ENCODE measurements at regions not wholly inside any gene's neighbourhood (a gene's known extent, or its start where the extent isn't known, plus 50 kb on each side); places are given as distances from the start of the nearest gene placed in this dataset.
"Not testable (repeated sequence)": the region's sequence is repeated elsewhere in the genome, so short reads cannot be mapped to it uniquely, and the experiment has no call there.

- no peak for DNase-seq (ENCODE audit: low read depth)
Measured at GRCh38 chr4:177494791-177495190, 52.6 kb upstream of the AGA start.

DNA sequence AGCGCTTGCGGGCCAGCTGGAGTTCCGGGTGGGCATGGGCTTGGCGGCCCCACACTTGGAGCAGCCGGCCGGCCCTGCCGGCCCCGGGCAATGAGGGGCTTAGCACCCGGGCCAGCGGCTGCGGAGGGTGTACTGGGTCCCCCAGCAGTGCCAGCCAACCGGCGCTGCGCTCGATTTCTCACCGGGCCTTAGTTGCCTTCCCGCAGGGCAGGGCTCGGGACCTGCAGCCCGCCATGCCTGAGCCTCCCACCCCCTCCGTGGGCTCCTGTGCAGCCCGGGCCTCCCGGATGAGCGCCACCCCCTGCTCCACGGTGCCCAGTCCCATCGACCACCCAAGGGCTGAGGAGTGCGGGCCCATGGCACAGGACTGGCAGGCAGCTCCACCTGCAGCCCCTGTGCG is 53.4 kb upstream of the AGA start:
- DNase-seq (ENCODE audit: low read depth) = not testable (repeated sequence)

DNA sequence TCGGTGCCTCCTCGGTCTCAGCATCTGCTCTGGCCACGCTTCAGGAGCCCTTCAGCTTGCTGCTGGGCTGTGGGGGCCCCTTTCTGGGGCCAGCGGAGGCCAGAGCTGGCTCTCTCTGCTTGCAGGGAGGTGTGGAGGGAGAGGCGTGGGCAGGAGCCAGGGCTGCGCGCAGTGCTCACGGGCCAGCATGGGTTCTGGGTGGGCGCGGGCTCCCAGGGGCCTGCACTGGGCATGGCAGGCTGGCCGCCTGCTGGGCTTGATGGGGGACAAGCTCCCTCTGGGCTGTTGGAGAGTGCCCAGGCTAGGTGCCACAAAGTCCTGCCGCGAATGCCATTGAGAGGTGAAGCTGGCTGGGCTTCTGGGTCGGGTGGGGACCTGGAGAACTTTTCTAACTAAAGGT is 57.3 kb upstream of the AGA start:
- no peak for DNase-seq (ENCODE audit: low read depth)

GRCh38 chr4:177505171-177505615 is 63.0 kb upstream of the AGA start:
- DNase-seq (ENCODE audit: low read depth) = no peak

- DNase-seq (ENCODE audit: low read depth) = no peak
Measured at GRCh38 chr4:177508662-177509061, 66.4 kb upstream of the AGA start.

DNA sequence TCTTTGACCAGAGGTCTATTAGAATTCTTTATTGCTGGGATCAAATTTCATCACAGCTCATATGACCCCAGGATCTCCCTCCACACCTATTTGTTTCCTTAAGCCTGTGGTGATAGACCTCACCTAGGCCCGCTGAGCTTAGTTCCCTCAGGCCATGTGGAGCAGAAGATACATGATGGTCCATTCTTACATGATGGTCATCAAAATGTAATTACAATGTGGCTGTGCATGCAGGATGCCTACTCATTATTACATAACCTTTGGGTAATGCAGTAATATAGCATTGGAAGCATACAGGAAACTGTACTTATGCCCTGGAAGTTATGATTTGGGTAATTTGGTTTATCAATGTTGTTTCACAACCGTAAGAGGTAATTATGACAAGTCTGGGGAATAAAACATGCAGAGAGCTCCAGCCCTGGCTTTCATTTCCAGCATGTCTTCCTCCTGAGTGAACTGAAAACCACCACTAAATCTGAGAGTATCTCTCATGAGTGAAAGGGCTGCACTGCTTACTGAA is 67.0 kb upstream of the AGA start:
- DNase-seq (ENCODE audit: low read depth) = no peak

DNA sequence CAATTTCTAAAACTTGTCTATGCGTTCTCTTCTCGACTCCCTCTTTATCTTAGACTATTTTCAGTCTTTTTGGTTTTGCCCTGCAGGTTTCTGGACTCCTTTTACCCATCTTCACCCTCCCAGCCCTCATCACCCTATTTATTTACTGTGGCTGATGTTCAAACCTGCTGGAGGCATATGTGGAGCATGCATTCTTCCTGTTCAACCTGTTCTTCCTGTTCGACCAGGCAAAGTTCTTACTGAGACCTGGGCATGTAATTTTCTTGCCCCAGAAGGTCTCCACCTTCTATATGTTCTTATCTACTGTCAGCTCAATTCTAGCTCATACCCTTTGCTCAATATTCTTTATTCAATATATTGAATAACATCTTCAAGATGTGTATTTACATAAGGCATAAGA is 69.4 kb upstream of the AGA start:
- DNase-seq (ENCODE audit: low read depth) = no peak

- no peak for DNase-seq (ENCODE audit: low read depth)
Measured at GRCh38 chr4:177512646-177513045, 70.4 kb upstream of the AGA start.

DNA sequence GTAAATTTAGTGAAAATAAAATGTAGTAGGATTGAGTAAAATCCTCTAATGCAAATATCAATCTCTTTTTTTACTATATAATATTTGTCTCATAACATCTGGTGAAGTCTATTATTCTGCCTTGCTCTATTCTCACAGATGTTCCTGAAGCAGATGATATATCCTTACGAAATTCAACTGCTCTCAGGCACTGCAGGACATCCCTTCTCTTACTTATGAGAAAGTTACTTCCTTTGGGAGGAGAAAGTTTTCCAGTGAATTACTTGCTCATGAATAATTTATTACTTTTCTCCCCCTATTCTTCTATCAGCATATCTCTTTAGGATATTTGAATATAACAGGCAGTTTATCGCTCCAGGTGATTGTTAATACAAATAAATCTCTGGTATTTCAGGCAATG is 75.6 kb upstream of the AGA start:
- DNase-seq (ENCODE audit: low read depth) = no peak

- no peak for DNase-seq (ENCODE audit: low read depth)
Measured at GRCh38 chr4:177519481-177520260, 77.4 kb upstream of the AGA start.

- DNase-seq (ENCODE audit: low read depth) = no peak
Measured at GRCh38 chr4:177528620-177529019, 86.4 kb upstream of the AGA start.

DNA sequence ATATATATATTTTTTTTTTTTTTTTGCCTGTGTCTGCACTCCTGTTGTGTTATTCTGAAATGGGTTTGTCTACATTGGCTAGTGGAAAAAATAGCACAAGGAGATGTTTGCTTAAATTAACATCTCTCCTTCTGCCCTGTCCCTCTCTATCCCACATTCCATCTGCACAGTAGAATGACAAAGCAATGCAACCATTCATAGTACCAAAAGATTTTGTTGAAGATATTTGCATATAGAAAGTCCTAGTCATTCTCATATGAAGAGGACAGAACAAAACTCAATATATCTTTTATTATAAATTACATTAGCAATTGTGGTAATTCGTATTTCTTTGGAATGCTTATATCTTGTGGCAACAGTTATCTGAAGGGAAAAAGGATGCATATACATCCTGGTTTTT is 88.3 kb upstream of the AGA start:
- no peak for DNase-seq (ENCODE audit: low read depth)

DNA sequence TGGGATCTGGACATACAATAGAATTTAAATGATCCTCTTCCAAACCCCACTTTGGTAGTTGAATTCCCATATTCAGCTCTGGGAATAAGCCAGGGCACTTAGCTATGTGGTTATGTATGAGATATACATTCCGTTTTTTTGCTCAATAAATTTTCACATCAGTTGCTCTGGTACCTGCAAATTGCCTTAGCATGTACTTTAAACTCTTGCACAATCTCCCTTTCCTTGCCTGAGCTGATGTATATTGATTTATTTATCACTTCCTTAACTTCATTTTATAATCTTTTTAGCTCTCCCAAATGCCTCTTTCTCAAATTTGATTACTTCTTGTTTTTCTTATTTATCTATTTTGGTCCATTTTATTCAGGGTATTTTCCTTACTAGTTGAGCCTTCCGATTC is 90.1 kb upstream of the AGA start:
- DNase-seq (ENCODE audit: low read depth) = no peak

GRCh38 chr4:177534841-177535240 is 92.6 kb upstream of the AGA start:
- DNase-seq (ENCODE audit: low read depth) = not testable (repeated sequence)

GRCh38 chr4:177546745-177547144 is 104.5 kb upstream of the AGA start:
- no peak for DNase-seq (ENCODE audit: low read depth)

GRCh38 chr4:177547985-177548384 is 105.7 kb upstream of the AGA start:
- DNase-seq (ENCODE audit: low read depth) = no peak

GRCh38 chr4:177555007-177555574 is 112.9 kb upstream of the AGA start:
- DNase-seq (ENCODE audit: low read depth) = no peak

DNA sequence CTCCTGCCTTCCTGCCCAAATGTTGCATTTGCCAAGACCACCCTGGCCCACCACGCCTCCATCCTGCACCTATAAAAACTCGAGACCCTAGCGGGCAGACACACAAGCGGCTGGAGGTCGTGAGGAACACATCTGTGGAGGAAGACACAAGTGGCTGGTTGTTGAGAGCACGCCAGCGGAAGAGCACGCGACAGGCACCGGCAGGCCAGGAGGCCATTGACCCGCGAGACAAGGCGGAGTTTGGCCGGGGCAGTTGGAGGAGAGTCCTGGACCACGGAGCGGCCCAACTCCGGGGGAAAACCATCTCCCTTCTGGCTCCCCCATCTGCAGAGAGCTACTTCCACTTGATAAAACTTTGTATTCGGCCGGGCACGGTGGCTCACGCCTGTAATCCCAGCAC is 115.2 kb upstream of the AGA start:
- DNase-seq (ENCODE audit: low read depth) = no peak

DNA sequence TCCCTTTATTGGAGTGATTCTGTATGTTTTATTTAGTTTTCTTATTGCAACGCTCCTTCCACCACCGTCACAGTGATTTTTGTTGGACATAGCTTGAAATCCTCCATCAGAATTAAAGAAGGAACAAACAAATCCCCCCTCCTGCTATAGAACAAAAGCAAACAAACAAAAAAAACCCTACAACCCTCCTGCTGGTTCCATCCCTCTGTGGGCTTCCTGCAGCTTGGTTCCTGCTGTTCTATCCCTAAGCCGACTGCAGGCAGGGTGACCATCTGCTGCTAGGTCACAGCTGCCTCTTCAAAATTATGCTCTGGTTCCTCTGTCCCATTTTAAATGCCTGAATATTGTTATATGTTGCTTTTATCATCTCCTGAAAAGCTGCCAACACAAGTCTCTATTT is 116.8 kb upstream of the AGA start:
- DNase-seq (ENCODE audit: low read depth) = no peak

- DNase-seq (ENCODE audit: low read depth) = no peak
Measured at GRCh38 chr4:177562163-177562562, 119.9 kb upstream of the AGA start.

GRCh38 chr4:177562859-177563258 is 120.6 kb upstream of the AGA start:
- DNase-seq (ENCODE audit: low read depth) = no peak

GRCh38 chr4:177566691-177567090 is 124.5 kb upstream of the AGA start:
- no peak for DNase-seq (ENCODE audit: low read depth)

GRCh38 chr4:177568931-177569330 is 126.7 kb upstream of the AGA start:
- no peak for DNase-seq (ENCODE audit: low read depth)

- DNase-seq (ENCODE audit: low read depth) = no peak
Measured at GRCh38 chr4:177569434-177569833, 127.2 kb upstream of the AGA start.

Data from activated T-helper 1 cell treated with Interleukin-2 at 50 U/mL for 16 hours (primary cell).